PC-9 (cell line): ENCODE measurements at regions not wholly inside any gene's neighbourhood (a gene's known extent, or its start where the extent isn't known, plus 50 kb on each side); places are given as distances from the start of the nearest gene placed in this dataset.

ENCODE experiments used
- BruUV-seq: library from RNA; stranded (reverse); fragments of 400-500 nt; replicated peaks from 2 replicates; lab custom pipeline; 2021; lab: Mats Ljungman, UMichigan
- CTCF ChIA-PET: fragments of 300-600 bp; sonication (Branson Sonifier 250); formaldehyde crosslinking; loops from one replicate; lab custom pipeline; 2022; ENCODE audit warnings: antibody characterized with exemption; lab: Charles Lee
- POLR2A ChIA-PET: fragments of 300-600 bp; sonication (Branson Sonifier 250); formaldehyde crosslinking; loops from one replicate; lab custom pipeline; 2022; ENCODE audit warnings: antibody characterized with exemption; ENCODE audit not compliant: unreplicated experiment; lab: Charles Lee
- DNase-seq, 2 experiments: peaks; one replicate each; pipeline versions ENCODE4 v3.0.0 to v3.0.0-alpha.2; 2015 to 2022; ENCODE audit warnings: mixed read lengths in 1 of 2
- H2AFZ ChIP-seq: fragments of 200-600 bp; sonication (generic); 2 replicates; pipeline ENCODE4 v1.8.1; 2017; ENCODE audit warnings: antibody characterized with exemption
- H3F3A ChIP-seq: fragments of 200-600 bp; sonication (generic); 2 replicates; pipeline ENCODE4 v1.8.1; 2017; ENCODE audit warnings: antibody characterized with exemption, mild to moderate bottlenecking, low read depth; ENCODE audit not compliant: insufficient read depth
- H3K27ac ChIP-seq: fragments of 200-600 bp; sonication (generic); 2 replicates; pipeline ENCODE4 v1.6.1; 2016; ENCODE audit warnings: mixed run types
- H3K27me3 ChIP-seq: fragments of 200-600 bp; sonication (generic); 2 replicates; pipeline ENCODE4 v1.6.1; 2016; ENCODE audit warnings: low read depth, mixed run types; ENCODE audit not compliant: insufficient read depth
- H3K36me3 ChIP-seq: fragments of 200-600 bp; sonication (generic); 2 replicates; pipeline ENCODE4 v1.6.1; 2016; ENCODE audit warnings: low read depth, mixed run types
- H3K4me1 ChIP-seq: fragments of 200-600 bp; sonication (generic); replicated peaks from 2 replicates; pipeline ENCODE4 v1.6.1; 2016; ENCODE audit warnings: mixed run types; ENCODE audit not compliant: insufficient read depth
- H3K4me2 ChIP-seq: fragments of 200-600 bp; sonication (generic); 2 replicates; pipeline ENCODE4 v1.6.1; 2017; ENCODE audit warnings: mixed run types
- H3K4me3 ChIP-seq: fragments of 200-600 bp; sonication (generic); 2 replicates; pipeline ENCODE4 v1.6.1; 2016; ENCODE audit warnings: mixed run types
- H3K79me2 ChIP-seq: fragments of 200-600 bp; sonication (generic); 2 replicates; pipeline ENCODE4 v1.6.1; 2017; ENCODE audit warnings: low read depth, mixed run types
- H3K9me2 ChIP-seq: fragments of 200-600 bp; sonication (generic); 2 replicates; pipeline ENCODE4 v1.8.1; 2017; ENCODE audit warnings: mild to moderate bottlenecking; ENCODE audit not compliant: insufficient read depth
- H3K9me3 ChIP-seq: fragments of 200-600 bp; sonication (generic); 2 replicates; pipeline ENCODE4 v1.8.1; 2016; ENCODE audit warnings: low read depth; ENCODE audit not compliant: insufficient read depth
- H4K20me1 ChIP-seq: fragments of 200-600 bp; sonication (generic); 2 replicates; pipeline ENCODE4 v1.8.1; 2017; ENCODE audit not compliant: insufficient read depth
- CTCF ChIP-seq: fragments of 200-600 bp; sonication (generic); conservative IDR thresholded peaks from 2 replicates; pipeline ENCODE4 v1.6.1; 2017; ENCODE audit warnings: mixed run types, antibody characterized with exemption, mild to moderate bottlenecking, moderate library complexity
- EZH2 ChIP-seq: fragments of 200-600 bp; sonication (generic); IDR thresholded peaks from 2 replicates; pipeline ENCODE4 v1.8.0; 2017; ENCODE audit warnings: antibody characterized with exemption, low read depth
- intact Hi-C: fragments of 100-400 bp; cut with micrococcal nuclease; formaldehyde crosslinking; loops from one replicate; pipeline ENCODE4 v1.10.0; 2022; ENCODE audit not compliant: unreplicated experiment

GRCh38 chr3:14598143-14598569 is 53.4 kb upstream of the CCDC174 start:
- POLR2A ChIA-PET: no interaction called here

GRCh38 chr3:14599488-14599887 is 52.1 kb upstream of the CCDC174 start:
- DNase-seq: no peak
- ChIA-PET POLR2A (no interaction called here), CTCF (no interaction called here)
- H3F3A ChIP-seq: no peaks in the 10 kb centered on the region
- no peak overlapping the region for H2AFZ ChIP-seq
- H3K79me2 ChIP-seq: no peaks in the 10 kb centered on the region
- H4K20me1 ChIP-seq: peaks cover 7% of the 10 kb centered on the region; the same call in 1 of the 2 replicates
- peaks cover 91% of the 10 kb centered on the region for H3K27me3 ChIP-seq
- H3K4me2 ChIP-seq: no peak overlapping the region
- no peaks in the 10 kb centered on the region for H3K9me3 ChIP-seq
- no peaks in the 10 kb centered on the region for H3K4me1 ChIP-seq
- no peaks in the 10 kb centered on the region for H3K9me2 ChIP-seq
- intact Hi-C loops: no loop called here
- no TSS peak for BruUV-seq
- H3K27ac ChIP-seq: no peak overlapping the region
- no peaks in the 10 kb centered on the region for H3K36me3 ChIP-seq
- H3K4me3 ChIP-seq: no peak overlapping the region
- TF ChIP-seq EZH2 (no peak), CTCF (no peak)

More at GRCh38 chr3:14598143-14598569, 53.4 kb upstream of the CCDC174 start:
- no peaks in the 10 kb centered on the region for H3K36me3 ChIP-seq
- no peak overlapping the region for H3K27ac ChIP-seq
- H3K9me3 ChIP-seq: no peaks in the 10 kb centered on the region
- peaks cover 8% of the 10 kb centered on the region; the same call in 1 of the 2 replicates for H4K20me1 ChIP-seq
- H3K4me3 ChIP-seq: no peak overlapping the region
- no peak overlapping the region for H3K4me2 ChIP-seq
- H3K79me2 ChIP-seq: no peaks in the 10 kb centered on the region
- H3F3A ChIP-seq: no peaks in the 10 kb centered on the region
- no peaks in the 10 kb centered on the region for H3K9me2 ChIP-seq
- no TSS peak for BruUV-seq
- CTCF ChIA-PET: no interaction called here
- no peak for TF ChIP-seq EZH2
- TF ChIP-seq CTCF: no peak
- intact Hi-C loops: no loop called here
- no peaks in the 10 kb centered on the region for H3K4me1 ChIP-seq
- DNase-seq: no peak
- H3K27me3 ChIP-seq: peaks cover 89% of the 10 kb centered on the region
- no peak overlapping the region for H2AFZ ChIP-seq

GRCh38 chr3:14600075-14600474 is 51.5 kb upstream of the CCDC174 start:
- DNase-seq: no peak
- CTCF ChIA-PET: no interaction called here
- H3K27ac ChIP-seq: no peak overlapping the region
- TF ChIP-seq CTCF: no peak
- no peak for TF ChIP-seq EZH2
- H3K27me3 ChIP-seq: peaks cover 86% of the 10 kb centered on the region
- no peaks in the 10 kb centered on the region for H3F3A ChIP-seq
- H3K4me3 ChIP-seq: no peak overlapping the region
- H3K79me2 ChIP-seq: no peaks in the 10 kb centered on the region
- peaks cover 5% of the 10 kb centered on the region; the same call in 1 of the 2 replicates for H4K20me1 ChIP-seq
- H3K4me1 ChIP-seq: no peaks in the 10 kb centered on the region
- no peaks in the 10 kb centered on the region for H3K36me3 ChIP-seq
- no peaks in the 10 kb centered on the region for H3K9me3 ChIP-seq
- H3K9me2 ChIP-seq: no peaks in the 10 kb centered on the region
- no TSS peak for BruUV-seq
- no peak overlapping the region for H3K4me2 ChIP-seq
- H2AFZ ChIP-seq: no peak overlapping the region
- intact Hi-C loops: no loop called here
- POLR2A ChIA-PET: no interaction called here
